Transverse colon (tissue), 4 donors: ENCODE measurements at regions not wholly inside any gene's neighbourhood (a gene's known extent, or its start where the extent isn't known, plus 50 kb on each side); places are given as distances from the start of the nearest gene placed in this dataset.

Source experiments
- DNase-seq: peaks from one replicate; pipeline ENCODE4 v3.0.0-alpha.2; 2019
- H3K27ac ChIP-seq, 4 donors: fragments of 200-600 bp; sonication (generic); 2 replicates each; pipeline ENCODE4 v1.5.1; 2016 to 2018; ENCODE audit warnings: inconsistent platforms in 4 of 4
- H3K27me3 ChIP-seq: fragments of 200-600 bp; sonication (generic); 2 replicates; pipeline ENCODE4 v1.5.1; 2017; ENCODE audit warnings: inconsistent platforms
- H3K36me3 ChIP-seq, 4 donors: fragments of 200-600 bp; sonication (generic); 2 replicates each; pipeline ENCODE4 v1.5.1; 2017 to 2019; ENCODE audit warnings: inconsistent platforms in 4 of 4
- H3K4me1 ChIP-seq, 4 donors: fragments of 200-600 bp; sonication (generic); 2 replicates each; pipeline ENCODE4 v1.5.1; 2017 to 2020; ENCODE audit warnings: inconsistent platforms in 4 of 4
- H3K4me3 ChIP-seq, 4 donors: fragments of 200-600 bp; sonication (generic); 1 replicate in 1 of 4; 2 replicates in 3 of 4; pipeline versions ENCODE4 v1.5.1 to v1.6.1; 2017 to 2019; ENCODE audit warnings: inconsistent platforms in 4 of 4
- H3K9me3 ChIP-seq, 2 donors: fragments of 200-600 bp; sonication (generic); 2 replicates each; pipeline ENCODE4 v1.5.1; 2017 to 2019; ENCODE audit warnings: inconsistent platforms in 2 of 2
- EP300 ChIP-seq: sonication (generic); formaldehyde crosslinking; IDR thresholded peaks from one replicate; pipeline ENCODE4 v1.6.1; 2017; ENCODE audit warnings: antibody characterized with exemption, low read depth
- POLR2A ChIP-seq: fragments of 450-650 bp; IDR thresholded peaks from one replicate; pipeline ENCODE4 v1.6.1; 2016; ENCODE audit warnings: antibody characterized with exemption, mild to moderate bottlenecking, moderate library complexity
- POLR2AphosphoS5 ChIP-seq, 3 donors: sonication (generic); formaldehyde crosslinking; IDR thresholded peaks; one replicate each; pipeline ENCODE4 v1.6.1; 2016; ENCODE audit warnings: antibody characterized with exemption in 3 of 3
- WGBS, 2 donors: methylation state at CpG; one replicate each; pipeline ENCODE4 v1.1.5; 2018; ENCODE audit warnings: low coverage in 1 of 2; 5-methylcytosine and 5-hydroxymethylcytosine counted together
- in situ Hi-C, 4 donors: fragments of 200-750 bp; cut with MboI; loops; one replicate each; pipeline versions ENCODE4 v1.15.0 to v1.15.1; 2017; ENCODE audit warnings: low sequenced_read_pairs in 3 of 4, low pct_ligation_motif_present in 1 of 4, low pct_unique_long_range_greater_than_20kb in 1 of 4
- intact Hi-C: fragments of 100-400 bp; cut with DNase I; formaldehyde crosslinking; loops from one replicate; pipeline ENCODE4 v1.15.1; 2023; ENCODE audit warnings: low total_unique reads
- TF ChIP-seq, protein P1 (sequence below), 5 experiments: fragments of 200-600 bp in 3 of 5; fragments of 450-650 bp in 2 of 5; sonication (generic) in 3 of 5; IDR thresholded peaks; 1 replicate in 2 of 5; 2 replicates in 3 of 5; pipeline ENCODE4 v1.5.1; 2016 to 2017; ENCODE audit warnings: antibody characterized with exemption in 5 of 5, inconsistent platforms in 3 of 5, mild to moderate bottlenecking in 2 of 5, moderate library complexity in 1 of 5

DNA sequence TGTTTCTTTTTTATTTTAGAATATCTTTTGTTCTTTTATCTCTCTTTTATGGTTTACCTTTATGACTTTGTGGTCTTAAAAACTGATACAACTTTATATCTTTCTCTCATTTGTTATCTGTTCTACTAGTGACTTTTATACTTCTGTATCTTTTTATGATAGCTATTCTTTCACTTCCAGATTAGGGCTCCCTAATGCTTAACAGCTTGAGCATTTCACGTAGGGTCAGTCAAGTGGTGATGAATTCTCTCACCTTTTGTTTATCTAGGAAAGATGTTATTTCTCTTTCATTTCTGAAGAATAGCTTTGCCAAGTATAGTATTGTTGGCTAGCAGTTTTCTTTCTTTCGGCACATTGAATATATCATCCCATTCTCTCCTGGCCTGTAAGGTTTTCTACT is 123.6 kb downstream of the NUDT12 start:
- WGBS, 2 donors, result 20 to 65% methylated on average over 2 of the region's 2 CpGs
- TF ChIP-seq POLR2A (no peak), EP300 (no peak), POLR2AphosphoS5 (IDR thresholded peaks at IDR 0.05) (no peak)
- TF ChIP-seq, protein P1, sequence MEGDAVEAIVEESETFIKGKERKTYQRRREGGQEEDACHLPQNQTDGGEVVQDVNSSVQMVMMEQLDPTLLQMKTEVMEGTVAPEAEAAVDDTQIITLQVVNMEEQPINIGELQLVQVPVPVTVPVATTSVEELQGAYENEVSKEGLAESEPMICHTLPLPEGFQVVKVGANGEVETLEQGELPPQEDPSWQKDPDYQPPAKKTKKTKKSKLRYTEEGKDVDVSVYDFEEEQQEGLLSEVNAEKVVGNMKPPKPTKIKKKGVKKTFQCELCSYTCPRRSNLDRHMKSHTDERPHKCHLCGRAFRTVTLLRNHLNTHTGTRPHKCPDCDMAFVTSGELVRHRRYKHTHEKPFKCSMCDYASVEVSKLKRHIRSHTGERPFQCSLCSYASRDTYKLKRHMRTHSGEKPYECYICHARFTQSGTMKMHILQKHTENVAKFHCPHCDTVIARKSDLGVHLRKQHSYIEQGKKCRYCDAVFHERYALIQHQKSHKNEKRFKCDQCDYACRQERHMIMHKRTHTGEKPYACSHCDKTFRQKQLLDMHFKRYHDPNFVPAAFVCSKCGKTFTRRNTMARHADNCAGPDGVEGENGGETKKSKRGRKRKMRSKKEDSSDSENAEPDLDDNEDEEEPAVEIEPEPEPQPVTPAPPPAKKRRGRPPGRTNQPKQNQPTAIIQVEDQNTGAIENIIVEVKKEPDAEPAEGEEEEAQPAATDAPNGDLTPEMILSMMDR (IDR thresholded peaks at IDR 0.05), result no peak
- no peak for DNase-seq
- H3K9me3 ChIP-seq, result peaks cover 6% of the 10 kb centered on the region in 2 donors
- H3K36me3 ChIP-seq, result no peaks in the 10 kb centered on the region
- H3K27ac ChIP-seq, result peak overlapping the region in 1 of 4 donors; percentile 22
- no peaks in the 10 kb centered on the region for H3K27me3 ChIP-seq
- in situ Hi-C loops, result no loop called here
- intact Hi-C loops, result no loop called here
- no peaks in the 10 kb centered on the region for H3K4me1 ChIP-seq
- no peak overlapping the region for H3K4me3 ChIP-seq

GRCh38 chr5:103436656-103437055 is 125.9 kb downstream of the NUDT12 start:
- in situ Hi-C loops (no loop called here), intact Hi-C loops (no loop called here)
- Histone ChIP-seq H3K4me3 (no peak overlapping the region), H3K4me1 (no peaks in the 10 kb centered on the region), H3K36me3 (no peaks in the 10 kb centered on the region), H3K27me3 (no peaks in the 10 kb centered on the region), H3K9me3 (peaks cover 6% of the 10 kb centered on the region in 2 donors), H3K27ac (no peak overlapping the region)
- no peak for DNase-seq
- TF ChIP-seq, protein P1 (IDR thresholded peaks at IDR 0.05), result no peak
- TF ChIP-seq POLR2AphosphoS5 (IDR thresholded peaks at IDR 0.05) (no peak), EP300 (no peak), POLR2A (no peak)
- 82% methylated on average over 2 of the region's 2 CpGs; no CpG with 5 or more reads in 1 of the 2 donors for WGBS, 2 donors

GRCh38 chr5:103436112-103436511 is 126.5 kb downstream of the NUDT12 start:
- no peak overlapping the region for H3K27ac ChIP-seq
- 68 to 80% methylated on average over 1 of the region's 1 CpG for WGBS, 2 donors

GRCh38 chr5:103435136-103435889 is 127.3 kb downstream of the NUDT12 start:
- H3K27me3 ChIP-seq, result no peaks in the 10 kb centered on the region
- H3K27ac ChIP-seq, result no peak overlapping the region
- peaks cover 6% of the 10 kb centered on the region in 2 donors for H3K9me3 ChIP-seq
- no peaks in the 10 kb centered on the region for H3K36me3 ChIP-seq
- no peak overlapping the region for H3K4me3 ChIP-seq
- in situ Hi-C loops, result no loop called here
- intact Hi-C loops, result no loop called here
- 83 to 100% methylated on average over 2 to 4 of the region's 4 CpGs for WGBS, 2 donors
- no peaks in the 10 kb centered on the region for H3K4me1 ChIP-seq
- TF ChIP-seq, protein P1 (IDR thresholded peaks at IDR 0.05), result no peak
- TF ChIP-seq EP300, result no peak
- no peak for TF ChIP-seq POLR2A
- TF ChIP-seq POLR2AphosphoS5 (IDR thresholded peaks at IDR 0.05), result no peak
- no peak for DNase-seq

More at GRCh38 chr5:103436112-103436511, 126.5 kb downstream of the NUDT12 start:
- no peak for DNase-seq
- Histone ChIP-seq H3K36me3 (no peaks in the 10 kb centered on the region), H3K4me1 (no peaks in the 10 kb centered on the region), H3K27me3 (no peaks in the 10 kb centered on the region), H3K4me3 (no peak overlapping the region), H3K9me3 (peaks cover 6% of the 10 kb centered on the region in 2 donors)
- TF ChIP-seq POLR2AphosphoS5 (IDR thresholded peaks at IDR 0.05) (no peak), POLR2A (no peak)
- TF ChIP-seq, protein P1 (IDR thresholded peaks at IDR 0.05), result no peak
- in situ Hi-C loops, result no loop called here
- intact Hi-C loops, result no loop called here
